SK-N-SH treated with all-trans-retinoic acid at 6 μM for 48 hours (cell line): ENCODE measurements at regions not wholly inside any gene's neighbourhood (a gene's known extent, or its start where the extent isn't known, plus 50 kb on each side); places are given as distances from the start of the nearest gene placed in this dataset.
A peak's percentile ranks its signal among the peaks of the same experiment; 100 is the strongest.

Experiments
- ATAC-seq: fragments of 200-7000 bp; cut with Tn5 transposase; 3 replicates; pipeline ENCODE4 v1.9.1; 2020; ENCODE audit warnings: mild to moderate bottlenecking, moderate library complexity
- ARNTL ChIP-seq: fragments of 450-650 bp; formaldehyde crosslinking; IDR thresholded peaks from 2 replicates; pipeline ENCODE4 v1.5.0; 2020; ENCODE audit warnings: low read depth, mild to moderate bottlenecking, moderate library complexity, borderline replicate concordance
- BACH2 ChIP-seq: fragments of 250-450 bp; sonication (Bioruptor Pico); IDR thresholded peaks from 2 replicates; pipeline ENCODE4 v1.9.0; 2021; ENCODE audit warnings: mild to moderate bottlenecking, borderline replicate concordance
- CSDC2 ChIP-seq: fragments of 250-450 bp; sonication (Bioruptor Pico); IDR thresholded peaks from 2 replicates; pipeline ENCODE4 v1.5.0; 2020; ENCODE audit warnings: mild to moderate bottlenecking, moderate library complexity
- ISL1 ChIP-seq: fragments of 250-450 bp; sonication (Bioruptor Pico); IDR thresholded peaks from 2 replicates; pipeline ENCODE4 v2.1.2; 2022; ENCODE audit warnings: mild to moderate bottlenecking, moderate library complexity
- RARB ChIP-seq: fragments of 250-450 bp; sonication (Bioruptor Pico); IDR thresholded peaks from 2 replicates; pipeline ENCODE4 v1.8.0; 2021; ENCODE audit warnings: mild to moderate bottlenecking, moderate library complexity
- TCF4 ChIP-seq: fragments of 250-450 bp; sonication (Bioruptor Pico); IDR thresholded peaks from 2 replicates; pipeline ENCODE4 v1.8.0; 2021; ENCODE audit warnings: mild to moderate bottlenecking, moderate library complexity, borderline replicate concordance
- TOX ChIP-seq: fragments of 250-450 bp; sonication (Bioruptor Pico); IDR thresholded peaks from 2 replicates; pipeline ENCODE4 v1.8.0; 2021; ENCODE audit warnings: mild to moderate bottlenecking, moderate library complexity, borderline replicate concordance
- TSHZ2 ChIP-seq: fragments of 250-450 bp; sonication (Bioruptor Pico); IDR thresholded peaks from 2 replicates; pipeline ENCODE4 v1.5.0; 2020; ENCODE audit warnings: mild to moderate bottlenecking, moderate library complexity
- ZFP3 ChIP-seq: fragments of 250-450 bp; sonication (Bioruptor Pico); IDR thresholded peaks from 2 replicates; pipeline ENCODE4 v1.5.0; 2020; ENCODE audit warnings: mild to moderate bottlenecking, moderate library complexity
- ZNF565 ChIP-seq: fragments of 450-650 bp; formaldehyde crosslinking; conservative IDR thresholded peaks from 2 replicates; pipeline ENCODE4 v1.5.0; 2020; ENCODE audit warnings: low read depth, mild to moderate bottlenecking, moderate library complexity
- ZNF70 ChIP-seq: fragments of 450-650 bp; formaldehyde crosslinking; IDR thresholded peaks from 2 replicates; pipeline ENCODE4 v1.5.0; 2020; ENCODE audit warnings: mild to moderate bottlenecking, moderate library complexity
- ZNF8 ChIP-seq: fragments of 450-650 bp; formaldehyde crosslinking; IDR thresholded peaks from 2 replicates; pipeline ENCODE4 v1.5.0; 2020; ENCODE audit warnings: mild to moderate bottlenecking, moderate library complexity
- TF ChIP-seq, protein P1 (sequence below): fragments of 250-450 bp; sonication (Bioruptor Pico); IDR thresholded peaks from 2 replicates; pipeline ENCODE4 v1.5.1; 2020; ENCODE audit warnings: low read depth, mild to moderate bottlenecking, moderate library complexity
- TF ChIP-seq, protein P2 (sequence below): fragments of 250-450 bp; sonication (Bioruptor Pico); IDR thresholded peaks from 2 replicates; pipeline ENCODE4 v1.8.0; 2021; ENCODE audit warnings: low read depth, mild to moderate bottlenecking, moderate library complexity, borderline replicate concordance
- TF ChIP-seq, protein P3 (sequence below): fragments of 250-450 bp; sonication (Bioruptor Pico); IDR thresholded peaks from 2 replicates; pipeline ENCODE4 v1.8.0; 2020; ENCODE audit warnings: mild to moderate bottlenecking, moderate library complexity, borderline replicate concordance

- TF ChIP-seq ISL1 (CRISPR knock-in tag) (no peak), ZNF70 (CRISPR knock-in tag) (no peak), ZNF8 (CRISPR knock-in tag) (no peak), TCF4 (CRISPR knock-in tag) (no peak)
- no peak for ATAC-seq
Measured at GRCh38 chr12:91810531-91811451, 334.9 kb downstream of the BTG1 start.

DNA sequence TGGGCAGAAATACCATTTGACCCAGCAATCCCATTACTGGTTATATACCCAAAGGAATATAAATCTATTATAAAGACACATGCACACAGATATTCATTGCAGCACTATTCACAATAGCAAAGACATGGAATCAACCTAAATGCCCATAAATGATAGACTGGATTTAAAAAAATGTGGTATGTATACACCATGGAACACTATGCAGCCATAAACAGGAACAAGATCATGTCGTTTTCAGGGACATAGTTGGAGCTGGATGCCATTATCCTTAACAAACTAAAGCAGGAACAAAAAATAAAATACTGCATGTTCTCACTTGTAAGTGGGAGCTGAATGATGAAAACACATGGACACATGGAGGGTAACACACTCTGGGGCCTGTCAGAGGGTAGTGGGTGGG lies 335.6 kb downstream of the BTG1 start:
- no peak for ATAC-seq
- TF ChIP-seq TSHZ2 (no peak), ZNF8 (CRISPR knock-in tag) (peak; percentile 65)

- no peak for ATAC-seq
Measured at GRCh38 chr12:91805031-91805430, 340.6 kb downstream of the BTG1 start.

GRCh38 chr12:91804533-91804932 lies 341.1 kb downstream of the BTG1 start:
- no peak for ATAC-seq
- no peak for TF ChIP-seq BACH2 (CRISPR knock-in tag)

More at GRCh38 chr12:91805031-91805430, 340.6 kb downstream of the BTG1 start:
- no peak for TF ChIP-seq ZFP3 (CRISPR knock-in tag)

DNA sequence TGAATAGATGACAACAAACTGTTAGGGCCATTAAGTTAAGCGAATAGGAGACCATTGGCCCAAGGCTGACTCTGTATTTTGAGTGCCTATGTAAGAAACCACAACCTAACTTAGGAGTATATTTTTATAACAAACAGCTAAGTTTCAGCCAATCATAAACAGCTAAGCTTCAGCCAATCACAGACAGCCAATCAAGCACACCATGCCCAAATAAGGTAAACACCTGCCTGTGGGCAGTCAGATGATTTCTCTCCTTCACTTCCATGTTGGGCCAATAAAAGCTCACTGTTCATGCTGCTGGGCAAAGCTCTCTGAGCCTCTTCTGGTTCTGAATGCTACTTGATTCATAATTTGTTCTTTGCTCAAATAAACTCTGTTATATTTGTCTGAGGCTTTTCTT lies 344.6 kb downstream of the BTG1 start:
- TF ChIP-seq TSHZ2 (no peak), TOX (no peak), RARB (no peak), TCF4 (CRISPR knock-in tag) (no peak), ZFP3 (CRISPR knock-in tag) (no peak)
- TF ChIP-seq, protein P1, sequence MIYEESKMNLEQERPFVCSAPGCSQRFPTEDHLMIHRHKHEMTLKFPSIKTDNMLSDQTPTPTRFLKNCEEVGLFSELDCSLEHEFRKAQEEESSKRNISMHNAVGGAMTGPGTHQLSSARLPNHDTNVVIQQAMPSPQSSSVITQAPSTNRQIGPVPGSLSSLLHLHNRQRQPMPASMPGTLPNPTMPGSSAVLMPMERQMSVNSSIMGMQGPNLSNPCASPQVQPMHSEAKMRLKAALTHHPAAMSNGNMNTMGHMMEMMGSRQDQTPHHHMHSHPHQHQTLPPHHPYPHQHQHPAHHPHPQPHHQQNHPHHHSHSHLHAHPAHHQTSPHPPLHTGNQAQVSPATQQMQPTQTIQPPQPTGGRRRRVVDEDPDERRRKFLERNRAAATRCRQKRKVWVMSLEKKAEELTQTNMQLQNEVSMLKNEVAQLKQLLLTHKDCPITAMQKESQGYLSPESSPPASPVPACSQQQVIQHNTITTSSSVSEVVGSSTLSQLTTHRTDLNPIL (CRISPR knock-in tag), result no peak
- ATAC-seq, result no peak

- ATAC-seq, result no peak
- no peak for TF ChIP-seq TCF4 (CRISPR knock-in tag)
- no peak for TF ChIP-seq ZFP3 (CRISPR knock-in tag)
- TF ChIP-seq ZNF565, result no peak
- no peak for TF ChIP-seq ARNTL
- TF ChIP-seq, protein P2, sequence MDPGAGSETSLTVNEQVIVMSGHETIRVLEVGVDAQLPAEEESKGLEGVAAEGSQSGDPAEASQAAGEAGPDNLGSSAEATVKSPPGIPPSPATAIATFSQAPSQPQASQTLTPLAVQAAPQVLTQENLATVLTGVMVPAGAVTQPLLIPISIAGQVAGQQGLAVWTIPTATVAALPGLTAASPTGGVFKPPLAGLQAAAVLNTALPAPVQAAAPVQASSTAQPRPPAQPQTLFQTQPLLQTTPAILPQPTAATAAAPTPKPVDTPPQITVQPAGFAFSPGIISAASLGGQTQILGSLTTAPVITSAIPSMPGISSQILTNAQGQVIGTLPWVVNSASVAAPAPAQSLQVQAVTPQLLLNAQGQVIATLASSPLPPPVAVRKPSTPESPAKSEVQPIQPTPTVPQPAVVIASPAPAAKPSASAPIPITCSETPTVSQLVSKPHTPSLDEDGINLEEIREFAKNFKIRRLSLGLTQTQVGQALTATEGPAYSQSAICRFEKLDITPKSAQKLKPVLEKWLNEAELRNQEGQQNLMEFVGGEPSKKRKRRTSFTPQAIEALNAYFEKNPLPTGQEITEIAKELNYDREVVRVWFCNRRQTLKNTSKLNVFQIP (CRISPR knock-in tag), result no peak
- no peak for TF ChIP-seq ZNF70 (CRISPR knock-in tag)
- TF ChIP-seq, protein P3, sequence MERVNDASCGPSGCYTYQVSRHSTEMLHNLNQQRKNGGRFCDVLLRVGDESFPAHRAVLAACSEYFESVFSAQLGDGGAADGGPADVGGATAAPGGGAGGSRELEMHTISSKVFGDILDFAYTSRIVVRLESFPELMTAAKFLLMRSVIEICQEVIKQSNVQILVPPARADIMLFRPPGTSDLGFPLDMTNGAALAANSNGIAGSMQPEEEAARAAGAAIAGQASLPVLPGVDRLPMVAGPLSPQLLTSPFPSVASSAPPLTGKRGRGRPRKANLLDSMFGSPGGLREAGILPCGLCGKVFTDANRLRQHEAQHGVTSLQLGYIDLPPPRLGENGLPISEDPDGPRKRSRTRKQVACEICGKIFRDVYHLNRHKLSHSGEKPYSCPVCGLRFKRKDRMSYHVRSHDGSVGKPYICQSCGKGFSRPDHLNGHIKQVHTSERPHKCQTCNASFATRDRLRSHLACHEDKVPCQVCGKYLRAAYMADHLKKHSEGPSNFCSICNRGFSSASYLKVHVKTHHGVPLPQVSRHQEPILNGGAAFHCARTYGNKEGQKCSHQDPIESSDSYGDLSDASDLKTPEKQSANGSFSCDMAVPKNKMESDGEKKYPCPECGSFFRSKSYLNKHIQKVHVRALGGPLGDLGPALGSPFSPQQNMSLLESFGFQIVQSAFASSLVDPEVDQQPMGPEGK (CRISPR knock-in tag), result no peak
- TF ChIP-seq CSDC2 (CRISPR knock-in tag), result no peak
- TF ChIP-seq ZNF8 (CRISPR knock-in tag), result no peak
- TF ChIP-seq TSHZ2, result no peak
Measured at GRCh38 chr12:91793676-91794075, 352.0 kb downstream of the BTG1 start.
